ENCODE measurements at regions not wholly inside any gene's neighbourhood (a gene's known extent, or its start where the extent isn't known, plus 50 kb on each side); places are given as distances from the start of the nearest gene placed in this dataset.
"Not testable (repeated sequence)": the region's sequence is repeated elsewhere in the genome, so short reads cannot be mapped to it uniquely, and the experiment has no call there.

DNA sequence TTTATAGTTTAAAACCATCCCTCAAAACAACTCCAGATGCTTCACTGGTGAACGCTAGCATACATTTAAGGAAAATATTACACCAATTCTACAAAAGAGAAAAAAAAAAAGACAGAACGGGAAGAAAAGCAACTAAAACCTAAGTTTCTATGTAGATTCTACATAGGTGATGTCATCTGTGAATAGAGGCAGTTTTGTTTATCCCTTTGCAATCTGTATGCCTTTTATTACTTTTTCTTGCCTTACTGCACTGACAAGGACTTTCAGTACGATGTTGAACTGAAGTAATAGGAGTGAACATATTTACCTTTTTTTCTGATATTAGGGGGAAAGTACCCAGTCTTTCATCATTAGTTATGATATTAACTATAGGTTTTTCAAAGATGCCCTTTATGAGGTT is 101.7 kb upstream of the HAO2 start:
- Histone ChIP-seq H3K79me2 (ENCODE audit: control insufficient read depth, insufficient read depth, low read length) (no peaks in the 10 kb centered on the region), H2AFZ (ENCODE audit: low read depth, low read length) (no peak overlapping the region), H3K27ac (ENCODE audit: extremely low read depth, low read depth, low read length) (no peak overlapping the region), H3K4me2 (ENCODE audit: insufficient read depth, low read length) (no peak overlapping the region), H3K9me3 (replicated peaks; ENCODE audit: control insufficient read depth, insufficient read depth, low read depth, low read length) (no peaks in the 10 kb centered on the region), H3K9ac (ENCODE audit: insufficient read depth in 1 of 2, low read depth in 2 of 2, low read length in 2 of 2) (no peak overlapping the region), H4K20me1 (replicated peaks; ENCODE audit: control insufficient read depth, insufficient read depth, low read length) (no peaks in the 10 kb centered on the region), H3K36me3 (ENCODE audit: control insufficient read depth, insufficient read depth, low read length) (no peaks in the 10 kb centered on the region), H3K27me3 (ENCODE audit: control insufficient read depth in 2 of 2, insufficient read depth in 2 of 2, low read length in 2 of 2) (no peaks in the 10 kb centered on the region), H3K4me3 (no peak overlapping the region), H3K9me1 (ENCODE audit: control insufficient read depth, insufficient read depth, low read length) (no peaks in the 10 kb centered on the region), H3K4me1 (replicated peaks in 1 of 2; ENCODE audit: control insufficient read depth in 2 of 2, insufficient read depth in 2 of 2, low read length in 2 of 2) (no peaks in the 10 kb centered on the region)
- DNase-seq (ENCODE audit: extremely low read depth in 1 of 4, low spot score in 3 of 4) (no peak), FAIRE-seq (no peak), ATAC-seq (no peak)
- POLR2A ChIA-PET: no interaction called here
- in situ Hi-C loops (cut with MboI) (no loop called here), intact Hi-C loops (cut with micrococcal nuclease) (no loop called here)
- TF ChIP-seq TAF1 (IDR thresholded peaks at IDR 0.05; ENCODE audit: control insufficient read depth, extremely low read depth, insufficient read depth, low read length, severe bottlenecking) (no peak), KLF10 (CRISPR knock-in tag; IDR thresholded peaks at IDR 0.05) (no peak), LCOR (CRISPR knock-in tag; IDR thresholded peaks at IDR 0.05) (no peak), ZNF12 (CRISPR knock-in tag; IDR thresholded peaks at IDR 0.05) (no peak), ZNF699 (CRISPR knock-in tag; IDR thresholded peaks at IDR 0.05; ENCODE audit: insufficient replicate concordance) (no peak), ZNF384 (IDR thresholded peaks at IDR 0.05; ENCODE audit: low read depth, low read length) (no peak), U2AF2 (optimal IDR thresholded peaks at IDR 0.05; ENCODE audit: low read depth, low read length) (no peak)
- TF ChIP-seq, protein P1, sequence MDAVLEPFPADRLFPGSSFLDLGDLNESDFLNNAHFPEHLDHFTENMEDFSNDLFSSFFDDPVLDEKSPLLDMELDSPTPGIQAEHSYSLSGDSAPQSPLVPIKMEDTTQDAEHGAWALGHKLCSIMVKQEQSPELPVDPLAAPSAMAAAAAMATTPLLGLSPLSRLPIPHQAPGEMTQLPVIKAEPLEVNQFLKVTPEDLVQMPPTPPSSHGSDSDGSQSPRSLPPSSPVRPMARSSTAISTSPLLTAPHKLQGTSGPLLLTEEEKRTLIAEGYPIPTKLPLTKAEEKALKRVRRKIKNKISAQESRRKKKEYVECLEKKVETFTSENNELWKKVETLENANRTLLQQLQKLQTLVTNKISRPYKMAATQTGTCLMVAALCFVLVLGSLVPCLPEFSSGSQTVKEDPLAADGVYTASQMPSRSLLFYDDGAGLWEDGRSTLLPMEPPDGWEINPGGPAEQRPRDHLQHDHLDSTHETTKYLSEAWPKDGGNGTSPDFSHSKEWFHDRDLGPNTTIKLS (IDR thresholded peaks at IDR 0.05; ENCODE audit: borderline replicate concordance, low read depth): no peak
- TF ChIP-seq, protein P2, sequence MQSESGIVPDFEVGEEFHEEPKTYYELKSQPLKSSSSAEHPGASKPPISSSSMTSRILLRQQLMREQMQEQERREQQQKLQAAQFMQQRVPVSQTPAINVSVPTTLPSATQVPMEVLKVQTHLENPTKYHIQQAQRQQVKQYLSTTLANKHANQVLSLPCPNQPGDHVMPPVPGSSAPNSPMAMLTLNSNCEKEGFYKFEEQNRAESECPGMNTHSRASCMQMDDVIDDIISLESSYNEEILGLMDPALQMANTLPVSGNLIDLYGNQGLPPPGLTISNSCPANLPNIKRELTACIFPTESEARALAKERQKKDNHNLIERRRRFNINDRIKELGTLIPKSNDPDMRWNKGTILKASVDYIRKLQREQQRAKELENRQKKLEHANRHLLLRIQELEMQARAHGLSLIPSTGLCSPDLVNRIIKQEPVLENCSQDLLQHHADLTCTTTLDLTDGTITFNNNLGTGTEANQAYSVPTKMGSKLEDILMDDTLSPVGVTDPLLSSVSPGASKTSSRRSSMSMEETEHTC (IDR thresholded peaks at IDR 0.05): no peak
- CTCF ChIA-PET (ENCODE audit: low intra/inter-chr PET ratio): no interaction called here
- WGBS (ENCODE audit: insufficient coverage, low coverage, missing lambda C conversion rate): 0% methylated on average over 3 of the region's 3 CpGs
- BruUV-seq (replicated peaks): no TSS peak

DNA sequence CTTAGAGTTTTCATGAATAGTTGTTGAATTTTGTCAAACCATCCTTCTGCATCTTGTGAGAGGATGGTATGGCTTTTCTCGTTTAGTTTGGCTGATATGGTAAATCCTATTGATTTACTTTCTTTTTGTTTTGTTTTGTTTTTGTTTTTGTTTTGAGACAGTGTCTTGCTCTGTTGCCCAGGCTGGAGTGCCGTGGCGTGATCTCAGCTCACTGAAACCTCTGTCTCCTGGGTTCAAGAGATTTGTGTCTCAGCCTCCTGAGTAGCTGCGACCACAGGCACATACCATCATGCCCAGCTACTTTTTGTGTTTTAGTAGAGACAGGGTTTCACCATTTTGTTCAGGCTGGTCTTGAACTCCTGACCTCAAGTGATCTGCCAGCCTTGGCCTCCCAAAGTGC is 101.3 kb upstream of the HAO2 start:
- H2AFZ ChIP-seq (ENCODE audit: low read depth, low read length); ATAC-seq; POLR2A ChIA-PET; H3K27me3 ChIP-seq (ENCODE audit: control insufficient read depth in 2 of 2, insufficient read depth in 2 of 2, low read length in 2 of 2); H3K27ac ChIP-seq (ENCODE audit: extremely low read depth, low read depth, low read length); H3K4me1 ChIP-seq (replicated peaks in 1 of 2; ENCODE audit: control insufficient read depth in 2 of 2, insufficient read depth in 2 of 2, low read length in 2 of 2); FAIRE-seq; H3K9me3 ChIP-seq (replicated peaks; ENCODE audit: control insufficient read depth, insufficient read depth, low read depth, low read length); intact Hi-C loops (cut with micrococcal nuclease); H3K79me2 ChIP-seq (ENCODE audit: control insufficient read depth, insufficient read depth, low read length); in situ Hi-C loops (cut with MboI); H3K4me3 ChIP-seq; H3K9me1 ChIP-seq (ENCODE audit: control insufficient read depth, insufficient read depth, low read length); H3K36me3 ChIP-seq (ENCODE audit: control insufficient read depth, insufficient read depth, low read length); H4K20me1 ChIP-seq (replicated peaks; ENCODE audit: control insufficient read depth, insufficient read depth, low read length); CTCF ChIA-PET (ENCODE audit: low intra/inter-chr PET ratio); H3K4me2 ChIP-seq (ENCODE audit: insufficient read depth, low read length); BruUV-seq (replicated peaks); H3K9ac ChIP-seq (ENCODE audit: insufficient read depth in 1 of 2, low read depth in 2 of 2, low read length in 2 of 2); DNase-seq (ENCODE audit: extremely low read depth in 1 of 4, low spot score in 3 of 4): not testable (repeated sequence)
- 0% methylated on average over 4 of the region's 4 CpGs for WGBS (ENCODE audit: insufficient coverage, low coverage, missing lambda C conversion rate)
